Erythroblast (primary cell): ENCODE measurements at regions not wholly inside any gene's neighbourhood (a gene's known extent, or its start where the extent isn't known, plus 50 kb on each side); places are given as distances from the start of the nearest gene placed in this dataset.

ENCODE experiments used
- GATA1 ChIP-seq: IDR thresholded peaks from 2 replicates; pipeline ENCODE4 v1.6.1; 2011; ENCODE audit warnings: low read depth, mild to moderate bottlenecking, control low read depth, low read length, moderate library complexity
- POLR2A ChIP-seq: IDR thresholded peaks from 2 replicates; pipeline ENCODE4 v1.6.1; 2011; ENCODE audit warnings: mild to moderate bottlenecking, low read length

DNA sequence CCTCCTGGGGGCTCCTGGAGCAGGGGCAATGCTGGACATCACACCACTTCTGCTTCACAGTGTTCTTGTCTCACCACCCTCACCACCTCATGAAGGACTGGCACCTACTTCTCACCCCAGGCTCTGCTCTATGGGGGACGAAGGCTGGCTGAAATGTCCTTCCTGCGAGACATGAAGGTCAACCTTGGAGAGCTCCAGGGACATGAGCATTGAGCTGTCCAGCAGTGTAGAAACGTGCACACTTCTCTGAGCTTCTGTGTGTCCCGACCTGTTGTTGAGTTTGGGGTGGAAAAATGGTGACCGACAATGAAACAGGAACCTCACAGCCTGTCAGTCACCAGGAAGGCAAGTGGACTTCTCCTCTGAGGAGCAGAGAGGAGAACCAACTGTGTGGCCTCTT, 68.6 kb upstream of the ADAMTS16 start:
- TF ChIP-seq POLR2A (no peak), GATA1 (no peak)
